HG02763 (cell line): ENCODE measurements at regions not wholly inside any gene's neighbourhood (a gene's known extent, or its start where the extent isn't known, plus 50 kb on each side); places are given as distances from the start of the nearest gene placed in this dataset.

ENCODE experiments used
- ATAC-seq: cut with Tn5 transposase; IDR thresholded peaks from one replicate; pipeline ENCODE4 v1.9.1; 2021; ENCODE audit warnings: mild to moderate bottlenecking, moderate library complexity; ENCODE audit not compliant: unreplicated experiment

DNA sequence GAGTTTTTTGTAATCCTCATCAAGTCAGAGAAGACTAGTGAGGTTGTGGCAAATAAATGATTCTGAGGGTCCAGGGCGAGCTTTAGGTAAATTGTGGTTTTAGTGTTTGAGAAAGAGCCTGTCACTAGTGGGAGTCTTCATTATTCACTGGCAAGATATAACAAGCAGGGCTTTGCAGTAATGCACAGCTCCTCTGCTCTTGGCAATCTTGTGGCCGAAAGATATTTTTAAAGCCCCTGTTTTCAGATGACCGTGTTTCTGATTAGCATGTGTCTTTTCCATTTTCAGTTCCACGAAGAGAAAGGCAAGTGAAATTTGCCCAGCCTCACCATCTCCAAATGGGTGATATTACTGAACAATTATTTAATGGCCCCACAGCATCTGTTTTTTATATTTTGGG is 154.0 kb upstream of the BCL6 start:
- no peak for ATAC-seq

DNA sequence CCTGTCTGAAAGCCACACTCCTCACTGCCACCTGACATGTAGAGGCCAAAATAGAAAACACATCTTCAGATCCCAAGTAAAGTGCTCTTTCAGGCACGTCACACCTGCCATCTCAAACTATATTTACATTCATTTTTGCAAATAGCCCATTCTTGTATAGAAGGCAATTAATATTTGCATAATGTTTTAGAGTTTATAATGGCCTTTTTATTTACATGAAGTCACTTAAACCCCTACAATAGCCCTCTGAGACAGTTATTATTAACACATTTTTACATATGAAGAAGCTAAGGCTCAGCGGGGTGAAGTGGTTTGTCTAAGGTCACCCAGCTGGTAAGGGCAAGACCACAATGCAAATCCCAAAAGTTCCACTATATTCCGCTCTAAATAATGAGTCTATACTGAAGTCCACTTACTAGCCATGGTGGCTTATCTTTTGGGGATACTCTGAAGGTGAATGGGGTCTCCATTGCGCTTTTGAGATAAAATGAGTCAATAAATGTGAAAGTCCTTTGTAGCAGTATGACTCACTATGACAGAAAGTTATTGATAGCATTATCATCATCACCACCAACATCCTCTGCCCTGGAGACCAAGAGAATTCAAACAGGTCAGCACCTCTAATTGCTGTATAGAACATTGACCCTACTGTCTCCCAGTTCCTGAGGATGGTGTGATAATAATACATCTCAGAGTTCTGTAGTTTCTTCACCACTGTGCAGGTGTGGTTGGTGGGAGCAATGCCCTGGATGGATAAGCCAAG is 155.9 kb upstream of the BCL6 start:
- no peak for ATAC-seq

DNA sequence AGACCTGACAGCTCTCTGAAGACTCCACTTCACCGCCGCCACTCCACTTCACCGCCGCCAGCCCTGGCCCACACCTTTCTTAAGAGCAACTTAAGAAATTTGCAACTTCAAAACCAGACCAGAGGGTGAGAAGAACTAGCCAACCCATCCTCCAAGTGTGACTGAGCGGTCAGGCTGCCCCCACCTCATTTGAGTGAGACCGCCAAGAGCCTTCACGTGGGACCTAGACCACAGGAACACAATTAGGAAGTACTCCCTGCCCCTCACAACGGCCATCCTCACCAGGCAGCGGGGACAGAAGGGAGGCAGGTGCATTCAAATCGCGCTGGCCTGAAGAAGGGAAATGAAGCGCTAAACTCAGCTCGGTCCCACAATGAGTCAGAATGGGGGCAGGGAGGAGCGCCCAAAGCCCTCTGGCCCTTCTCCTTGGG is 156.8 kb upstream of the BCL6 start:
- ATAC-seq = peak; percentile 73

DNA sequence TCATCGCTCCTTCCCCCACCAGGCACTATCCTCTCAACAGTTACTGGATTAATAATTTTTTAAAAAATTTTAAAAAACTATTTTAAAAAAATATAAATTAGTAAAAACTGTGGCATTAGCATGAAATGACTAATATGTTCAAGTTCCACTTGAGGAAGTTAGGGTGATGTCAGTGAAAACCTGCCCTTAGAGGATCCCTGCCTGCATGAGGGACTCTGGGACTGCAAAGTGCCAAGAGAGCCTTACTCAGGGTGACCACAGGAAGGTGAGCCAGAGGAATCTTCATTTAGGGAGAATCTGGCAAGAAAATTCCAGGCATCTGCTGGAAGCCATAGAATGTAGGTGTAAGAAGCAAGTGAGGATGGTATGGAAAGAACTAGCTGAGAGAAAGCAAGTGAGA is 157.7 kb upstream of the BCL6 start:
- no peak for ATAC-seq

DNA sequence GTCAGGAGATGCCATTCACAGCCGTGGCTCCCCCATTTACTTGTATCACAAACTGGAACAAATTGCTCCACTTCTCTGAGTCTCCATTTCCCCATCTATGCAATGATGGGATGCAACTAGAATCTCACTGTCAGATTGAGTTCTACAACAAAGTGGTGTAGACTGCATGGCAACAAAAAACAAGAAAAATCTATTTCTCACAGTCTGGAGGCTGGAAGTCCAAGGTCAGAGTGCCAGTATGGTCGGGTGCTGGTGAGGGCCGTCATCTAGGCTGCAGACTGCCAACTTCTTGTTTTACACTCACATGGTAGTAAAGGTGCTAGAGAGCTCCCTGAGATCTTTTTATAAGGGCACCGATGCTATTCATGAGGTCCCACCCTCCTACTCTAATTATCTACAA is 158.4 kb upstream of the BCL6 start:
- ATAC-seq = no peak

DNA sequence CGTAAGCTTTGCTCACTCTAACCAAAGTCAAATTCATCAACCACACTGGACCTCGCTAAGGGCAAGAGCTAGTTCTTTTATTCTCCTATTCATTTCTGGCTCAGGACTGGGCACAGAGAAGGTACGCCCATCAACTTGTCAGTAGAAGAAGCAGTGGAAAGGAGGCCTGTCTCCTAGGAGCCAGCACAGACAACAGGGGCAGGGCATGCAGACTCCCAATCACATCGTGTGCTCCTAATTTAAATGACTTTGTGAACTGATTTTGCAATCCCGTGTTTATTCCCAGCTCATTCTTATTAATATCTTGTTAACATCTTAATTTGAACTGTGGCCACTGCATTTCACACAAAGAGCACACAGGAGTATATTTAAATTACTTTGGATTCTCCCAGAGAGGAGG is 161.1 kb upstream of the BCL6 start:
- no peak for ATAC-seq

DNA sequence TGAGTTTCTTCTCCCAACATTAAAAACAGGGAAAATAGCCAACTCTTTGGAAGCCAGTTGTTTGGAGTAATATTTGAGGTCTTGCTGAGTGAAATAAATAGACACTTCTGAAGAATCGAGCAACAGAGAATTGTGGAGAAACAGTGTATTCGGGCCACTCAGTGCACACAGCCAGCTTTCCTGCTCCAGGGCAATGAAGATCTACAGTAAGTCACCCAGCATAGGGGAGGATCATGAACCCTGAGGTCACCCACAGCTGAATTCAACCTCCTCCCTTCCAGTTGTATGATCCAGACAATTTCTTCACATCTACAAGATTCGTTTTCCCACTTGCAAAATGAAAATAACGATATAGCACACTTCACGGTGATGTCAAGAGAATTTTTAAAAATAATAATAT is 161.7 kb upstream of the BCL6 start:
- ATAC-seq = no peak

DNA sequence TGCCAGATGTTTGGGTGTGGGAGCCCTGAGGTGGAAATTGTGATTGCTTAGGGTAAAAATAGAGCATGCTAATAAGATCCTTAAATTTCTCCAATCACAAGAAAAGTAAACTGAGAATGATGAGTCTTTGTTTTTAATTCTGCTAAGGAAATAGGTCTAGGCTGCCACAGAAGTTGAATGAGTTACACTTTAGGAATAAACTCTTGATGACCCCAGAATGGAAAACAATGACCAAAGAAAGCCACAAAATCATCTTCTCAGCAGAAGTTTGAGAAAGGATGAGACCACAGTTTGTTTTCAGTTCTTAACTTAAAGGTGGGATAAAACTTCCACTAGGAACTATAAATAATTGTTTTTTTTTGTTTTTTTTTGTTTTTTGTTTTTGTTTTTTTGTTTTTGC is 164.6 kb upstream of the BCL6 start:
- no peak for ATAC-seq

DNA sequence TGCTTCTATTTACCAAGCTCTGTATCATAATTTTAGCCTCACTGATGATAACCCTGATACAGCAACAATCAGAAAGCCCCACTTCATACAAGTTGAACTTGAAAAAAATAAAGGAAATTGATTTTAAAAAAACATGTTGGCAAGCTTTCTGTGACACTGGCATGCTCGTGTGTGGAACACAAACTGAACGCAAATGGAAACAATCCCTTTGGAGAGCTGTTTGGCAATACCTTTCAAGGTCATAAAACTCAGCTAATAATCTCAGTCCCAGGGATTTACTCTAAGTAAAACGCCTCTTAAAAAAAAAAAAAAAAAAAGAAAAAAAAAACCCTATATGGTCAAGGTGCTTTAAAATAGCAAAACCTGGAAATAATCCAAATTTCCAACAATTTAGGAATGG is 166.7 kb upstream of the BCL6 start:
- ATAC-seq = no peak

DNA sequence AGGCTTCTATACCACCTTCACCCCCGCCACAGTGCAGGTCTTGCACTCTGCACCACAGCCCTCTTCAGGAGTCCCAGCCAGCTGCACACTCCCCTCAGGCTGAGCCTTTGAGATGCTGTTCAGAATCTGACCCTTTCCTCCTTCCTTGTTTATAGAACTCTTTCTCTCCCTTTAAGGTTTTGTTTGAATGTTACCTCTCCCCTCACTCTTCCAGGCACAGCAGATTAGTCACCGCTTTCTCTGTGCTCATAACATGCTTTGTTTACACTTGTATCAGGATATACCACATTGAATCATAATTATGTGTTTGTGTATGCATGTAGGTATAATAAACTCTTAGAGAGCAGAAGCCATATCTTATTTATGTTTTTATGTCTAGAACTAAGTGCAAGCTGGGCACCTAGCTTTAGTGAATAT is 168.4 kb upstream of the BCL6 start:
- no peak for ATAC-seq

DNA sequence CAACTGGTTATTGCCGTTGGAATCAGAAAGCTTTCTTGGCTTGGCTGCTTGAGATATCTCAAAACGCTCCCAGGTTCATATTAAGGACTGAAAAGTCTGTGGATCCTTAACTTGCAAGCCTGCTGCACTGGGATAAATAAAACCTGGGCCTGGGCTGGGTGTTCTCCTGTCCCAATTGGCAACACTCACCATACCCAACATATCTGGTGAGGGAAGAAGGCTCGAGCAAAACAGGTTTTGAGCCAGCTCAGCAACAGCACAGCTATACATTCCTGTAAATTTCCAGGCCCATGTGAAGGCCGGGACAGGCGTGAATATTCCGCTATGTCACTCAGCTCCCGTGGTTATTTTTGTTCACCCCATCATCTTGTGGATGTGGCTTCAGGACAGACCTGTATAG is 169.0 kb upstream of the BCL6 start:
- no peak for ATAC-seq

DNA sequence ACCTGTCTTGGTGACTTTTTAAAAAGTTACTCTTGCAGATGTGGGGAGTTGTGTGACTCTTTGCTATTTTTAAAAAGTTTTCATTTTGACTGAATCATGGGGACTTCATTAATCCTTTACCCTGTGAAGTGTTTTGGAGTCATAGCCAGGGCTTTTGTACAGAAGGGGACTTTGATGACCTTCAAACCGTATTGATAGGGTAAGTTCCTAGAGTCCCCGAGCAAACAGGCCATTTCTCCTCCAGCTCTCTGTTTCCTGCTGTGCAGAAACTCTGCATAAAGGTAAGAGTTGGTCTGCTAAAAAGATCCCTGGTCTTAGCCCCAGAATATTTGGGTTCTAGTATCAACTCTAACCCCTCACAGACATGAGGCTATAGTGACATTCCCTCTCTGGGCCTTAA is 170.8 kb upstream of the BCL6 start:
- ATAC-seq = no peak

DNA sequence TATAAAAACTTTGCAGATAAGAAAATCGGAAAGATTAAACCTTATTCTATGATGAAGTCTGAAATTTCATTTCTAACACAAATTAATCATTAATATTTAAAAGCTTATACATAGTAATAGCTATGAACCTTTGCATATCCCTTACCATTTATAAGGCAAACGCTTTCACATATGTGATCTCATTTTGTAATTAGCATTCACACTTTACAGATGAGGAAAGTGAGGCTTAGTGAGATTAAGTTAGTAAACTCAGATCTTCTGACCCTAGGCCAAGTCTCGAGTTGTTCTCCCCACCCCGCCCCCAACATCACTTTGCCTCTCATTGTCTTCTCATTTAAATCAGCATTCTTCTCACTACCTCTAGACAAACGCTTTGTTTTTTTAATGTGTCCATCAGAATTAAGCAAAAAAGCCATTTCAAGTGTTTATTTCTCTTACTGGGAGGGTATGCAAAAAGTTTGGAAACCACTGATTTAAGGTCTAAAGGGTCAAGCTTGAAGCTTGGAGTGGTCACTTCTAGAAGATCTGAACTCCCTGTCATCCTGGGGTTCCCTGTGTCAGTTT is 172.9 kb upstream of the BCL6 start:
- ATAC-seq = no peak

DNA sequence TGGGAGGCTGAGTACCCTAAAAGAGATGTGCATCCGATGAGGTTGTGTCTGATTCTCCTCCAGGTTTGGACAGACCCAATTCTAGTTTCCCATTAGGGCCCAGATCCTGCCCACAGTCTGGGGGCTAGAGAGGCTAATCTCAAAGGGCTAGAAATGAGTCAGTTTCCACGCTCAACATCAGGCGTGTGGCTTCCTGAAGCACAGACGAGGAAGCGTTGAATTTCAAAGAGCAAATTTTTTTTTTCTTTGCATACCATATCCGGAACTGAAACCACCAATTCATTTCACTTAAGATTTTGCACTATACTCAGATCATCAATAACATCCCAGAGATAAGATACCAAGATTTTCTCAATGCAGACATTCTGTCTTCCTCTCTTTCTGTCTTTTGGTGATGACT is 173.8 kb upstream of the BCL6 start:
- peak; percentile 86 for ATAC-seq

DNA sequence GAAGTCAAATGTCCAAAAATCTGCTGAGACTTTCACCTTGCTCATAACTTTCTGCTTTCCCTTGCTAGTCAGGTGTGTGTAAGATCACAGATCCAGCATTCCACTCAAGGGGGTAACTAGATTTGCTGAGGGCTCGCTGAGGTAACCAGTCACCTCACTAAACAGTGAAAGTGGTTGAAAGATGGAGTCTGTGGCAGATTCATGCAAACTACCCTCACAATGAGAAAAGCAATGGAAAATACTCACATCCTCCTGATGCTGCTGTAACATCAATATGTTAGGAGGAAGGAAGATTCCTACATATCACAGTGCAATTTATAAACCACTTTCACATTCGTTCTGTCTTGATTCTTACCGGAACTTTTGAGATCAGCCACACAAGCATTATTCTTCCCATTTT is 174.3 kb upstream of the BCL6 start:
- peak; percentile 33 for ATAC-seq

DNA sequence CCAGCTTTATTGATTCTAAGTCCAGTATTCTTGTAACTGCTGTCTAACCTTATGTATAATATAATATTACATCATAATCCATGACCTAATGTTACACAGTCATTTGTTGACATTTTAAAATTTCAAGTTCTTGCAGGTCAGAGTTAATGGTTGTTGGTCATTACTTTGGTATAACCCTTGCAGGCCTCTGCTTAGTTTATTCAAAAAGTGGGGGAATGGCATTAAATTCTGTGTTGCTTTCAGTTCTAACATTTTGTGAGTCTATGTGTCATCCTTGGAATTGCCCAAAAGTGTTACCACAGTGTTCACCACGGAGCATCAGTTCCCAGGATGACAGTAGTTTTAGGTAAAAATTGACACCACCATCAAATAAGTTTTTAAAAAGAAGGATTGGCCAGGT is 174.8 kb upstream of the BCL6 start:
- ATAC-seq = no peak

DNA sequence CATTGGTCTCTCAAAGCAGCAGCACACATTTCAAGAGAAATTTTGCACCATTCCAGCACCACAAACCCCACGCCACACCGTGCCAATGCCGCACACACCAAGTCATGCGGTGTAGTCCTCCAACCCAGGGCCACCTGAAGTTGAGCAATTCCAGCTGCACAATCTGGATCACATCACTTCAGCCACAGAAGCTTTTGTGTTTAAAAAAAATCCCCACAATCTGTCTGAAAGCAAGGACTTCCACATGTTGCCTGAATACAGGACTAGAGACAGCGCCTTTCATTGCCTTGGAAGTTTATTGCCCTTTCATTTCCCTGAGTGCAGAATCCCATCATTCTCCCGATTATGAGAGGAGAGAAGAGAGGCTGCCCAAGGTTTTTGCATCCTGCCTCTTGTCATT is 175.6 kb upstream of the BCL6 start:
- no peak for ATAC-seq

DNA sequence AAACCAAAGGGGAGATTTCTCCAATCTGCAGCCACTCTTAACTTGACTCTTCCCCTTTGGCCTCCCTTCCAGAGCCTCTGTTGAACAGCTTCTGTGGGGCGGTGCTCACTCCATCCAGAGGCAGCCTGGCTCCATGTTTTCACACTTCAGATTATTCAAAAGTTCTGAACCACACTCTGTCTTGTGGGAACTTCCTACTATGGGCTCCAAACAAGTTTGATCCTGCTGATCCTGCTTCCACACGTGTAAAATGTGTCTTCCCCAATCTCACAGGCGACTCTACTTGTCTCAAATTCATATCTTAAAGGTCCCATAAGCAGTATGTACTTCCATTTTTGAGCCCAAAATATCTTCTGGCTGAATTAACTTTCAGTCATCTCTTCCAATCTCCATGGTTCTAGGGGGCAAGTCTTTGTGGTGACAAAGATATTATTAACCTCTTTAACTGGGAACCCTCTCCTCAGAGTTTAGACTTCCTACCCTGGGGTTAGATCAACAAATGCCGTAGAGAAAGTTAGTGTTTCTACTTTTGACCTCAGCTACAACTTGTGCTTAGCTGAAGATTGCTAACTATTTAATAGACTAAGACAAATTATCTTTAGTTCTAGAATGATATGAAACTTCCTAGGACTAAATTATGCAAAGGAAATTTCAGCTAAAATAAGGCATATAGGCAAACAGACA is 176.3 kb upstream of the BCL6 start:
- ATAC-seq = no peak

DNA sequence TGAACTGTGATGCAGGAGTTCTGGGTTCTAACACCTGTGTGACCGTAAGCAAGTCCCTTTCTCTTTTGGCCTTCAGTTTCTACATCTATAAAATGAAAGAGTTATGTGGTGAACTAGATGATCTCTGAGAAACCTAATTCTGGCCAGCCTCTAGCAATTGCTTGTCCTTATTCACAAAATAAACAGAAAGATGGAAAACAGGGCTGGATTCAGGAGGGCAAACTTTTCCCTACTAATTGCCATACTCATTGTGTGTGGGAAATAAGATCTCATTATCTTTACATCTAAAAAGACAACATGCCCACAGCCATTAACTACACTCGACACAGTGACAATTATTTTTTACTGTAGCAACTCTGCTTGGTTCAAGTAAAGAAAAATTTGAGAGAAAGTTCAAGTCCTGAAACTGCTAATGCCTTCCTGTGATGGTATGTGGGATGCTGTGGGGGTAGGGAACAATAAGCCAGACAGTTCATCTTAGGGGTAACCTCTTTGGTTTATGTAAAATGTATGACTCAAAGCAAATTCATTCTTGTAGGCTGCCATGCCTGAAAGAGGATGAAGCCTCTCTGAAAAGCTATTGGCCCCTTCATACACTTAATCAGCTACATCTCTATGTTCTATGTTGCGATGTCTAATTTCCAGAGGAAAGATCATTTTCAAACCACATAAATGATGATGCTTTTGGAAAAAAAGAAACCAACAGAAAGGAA is 177.6 kb upstream of the BCL6 start:
- no peak for ATAC-seq

DNA sequence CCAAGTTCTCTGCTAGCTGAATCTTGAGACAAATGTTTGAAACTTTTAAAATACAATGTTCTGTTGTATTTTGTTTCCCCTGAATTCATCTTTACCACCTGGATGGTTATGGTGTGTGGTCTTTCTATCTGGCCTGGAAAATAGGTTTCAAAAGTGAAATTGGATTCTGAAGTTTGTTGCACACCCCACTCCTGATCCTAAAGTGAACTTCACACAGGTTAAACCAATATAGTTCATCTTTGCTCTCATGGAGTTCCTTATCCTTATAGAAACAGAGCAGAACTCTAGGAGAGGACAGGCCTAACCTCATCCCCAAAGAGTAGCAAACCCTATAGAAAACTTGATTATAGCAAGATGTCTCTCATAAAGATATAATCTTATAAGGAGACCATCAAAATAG is 179.4 kb upstream of the BCL6 start:
- ATAC-seq = no peak

DNA sequence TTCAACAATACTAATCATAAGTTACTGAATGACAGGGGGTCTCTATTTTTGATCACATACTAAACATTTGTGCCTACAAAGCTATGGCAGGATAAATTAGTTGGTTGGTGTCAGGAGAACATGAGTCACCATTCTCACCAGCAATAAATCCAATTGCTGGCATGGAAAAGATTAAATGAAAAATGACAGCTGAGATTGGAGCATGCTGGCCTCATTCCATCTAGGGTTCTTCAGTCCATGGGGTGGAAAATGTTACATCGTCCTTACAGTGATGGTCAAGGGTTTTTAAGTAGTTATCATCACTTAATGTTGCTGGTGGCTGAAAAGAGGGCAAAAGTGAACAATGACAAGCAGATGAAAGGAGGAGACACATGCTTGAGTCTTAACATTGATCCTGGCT is 180.1 kb upstream of the BCL6 start:
- no peak for ATAC-seq

DNA sequence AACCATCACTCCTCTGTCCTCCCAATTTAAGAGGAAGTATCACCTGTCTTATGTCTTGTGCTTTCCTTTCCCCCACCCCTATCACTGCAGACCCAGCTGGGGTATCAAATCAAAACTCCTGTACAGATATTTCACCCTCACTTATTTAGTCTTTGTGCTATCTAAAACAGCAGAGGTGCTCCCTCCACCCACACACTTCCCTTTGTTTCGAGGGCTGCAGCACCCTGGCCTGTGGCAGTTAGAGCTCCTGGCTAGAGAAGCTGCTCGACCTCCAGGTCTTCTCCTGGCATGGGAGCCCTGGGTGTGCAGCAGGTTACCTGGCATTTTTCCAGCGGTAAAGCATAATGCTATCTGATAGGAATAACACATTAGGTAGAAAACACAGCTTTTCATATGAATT is 181.4 kb upstream of the BCL6 start:
- no peak for ATAC-seq
